ENCODE measurements at regions not wholly inside any gene's neighbourhood (a gene's known extent, or its start where the extent isn't known, plus 50 kb on each side); places are given as distances from the start of the nearest gene placed in this dataset.

DNA sequence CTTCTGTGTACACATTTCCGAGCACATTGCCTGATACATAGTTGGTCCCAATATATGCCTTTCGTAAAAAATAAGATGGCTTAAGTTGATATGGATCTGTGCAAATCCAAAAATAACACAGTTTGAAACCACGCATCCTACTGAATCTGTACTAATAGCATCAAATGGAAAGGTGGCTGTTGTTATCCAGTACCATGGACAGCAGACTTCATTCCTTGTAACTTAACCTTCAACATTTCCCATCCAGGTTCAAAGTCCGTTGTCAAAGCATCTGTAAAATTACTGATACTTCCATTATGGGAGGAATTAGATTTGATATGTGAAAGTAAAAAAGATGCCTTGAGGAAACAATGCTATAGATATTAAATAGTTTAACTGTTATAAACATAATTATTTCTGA is 65.5 kb upstream of the C3orf49 start:
- H4K20me1 ChIP-seq (replicated peaks; ENCODE audit: insufficient read depth): no peaks in the 10 kb centered on the region
- H3K27ac Mint-ChIP-seq: no peak overlapping the region
- H3K4me1 Mint-ChIP-seq: peaks cover 11% of the 10 kb centered on the region
- peaks cover 2% of the 10 kb centered on the region; the same call in 1 of the 2 replicates for H3K9me2 ChIP-seq (ENCODE audit: insufficient read depth)
- no peaks in the 10 kb centered on the region for H3K27me3 Mint-ChIP-seq (ENCODE audit: insufficient read depth, low read depth, poor library complexity)
- H3K4me2 ChIP-seq: no peak overlapping the region
- no peak overlapping the region for H3K27ac ChIP-seq (ENCODE audit: low read depth)
- H3K4me3 ChIP-seq: no peak overlapping the region
- H3K4me3 Mint-ChIP-seq: no peak overlapping the region
- TF ChIP-seq, protein P1, sequence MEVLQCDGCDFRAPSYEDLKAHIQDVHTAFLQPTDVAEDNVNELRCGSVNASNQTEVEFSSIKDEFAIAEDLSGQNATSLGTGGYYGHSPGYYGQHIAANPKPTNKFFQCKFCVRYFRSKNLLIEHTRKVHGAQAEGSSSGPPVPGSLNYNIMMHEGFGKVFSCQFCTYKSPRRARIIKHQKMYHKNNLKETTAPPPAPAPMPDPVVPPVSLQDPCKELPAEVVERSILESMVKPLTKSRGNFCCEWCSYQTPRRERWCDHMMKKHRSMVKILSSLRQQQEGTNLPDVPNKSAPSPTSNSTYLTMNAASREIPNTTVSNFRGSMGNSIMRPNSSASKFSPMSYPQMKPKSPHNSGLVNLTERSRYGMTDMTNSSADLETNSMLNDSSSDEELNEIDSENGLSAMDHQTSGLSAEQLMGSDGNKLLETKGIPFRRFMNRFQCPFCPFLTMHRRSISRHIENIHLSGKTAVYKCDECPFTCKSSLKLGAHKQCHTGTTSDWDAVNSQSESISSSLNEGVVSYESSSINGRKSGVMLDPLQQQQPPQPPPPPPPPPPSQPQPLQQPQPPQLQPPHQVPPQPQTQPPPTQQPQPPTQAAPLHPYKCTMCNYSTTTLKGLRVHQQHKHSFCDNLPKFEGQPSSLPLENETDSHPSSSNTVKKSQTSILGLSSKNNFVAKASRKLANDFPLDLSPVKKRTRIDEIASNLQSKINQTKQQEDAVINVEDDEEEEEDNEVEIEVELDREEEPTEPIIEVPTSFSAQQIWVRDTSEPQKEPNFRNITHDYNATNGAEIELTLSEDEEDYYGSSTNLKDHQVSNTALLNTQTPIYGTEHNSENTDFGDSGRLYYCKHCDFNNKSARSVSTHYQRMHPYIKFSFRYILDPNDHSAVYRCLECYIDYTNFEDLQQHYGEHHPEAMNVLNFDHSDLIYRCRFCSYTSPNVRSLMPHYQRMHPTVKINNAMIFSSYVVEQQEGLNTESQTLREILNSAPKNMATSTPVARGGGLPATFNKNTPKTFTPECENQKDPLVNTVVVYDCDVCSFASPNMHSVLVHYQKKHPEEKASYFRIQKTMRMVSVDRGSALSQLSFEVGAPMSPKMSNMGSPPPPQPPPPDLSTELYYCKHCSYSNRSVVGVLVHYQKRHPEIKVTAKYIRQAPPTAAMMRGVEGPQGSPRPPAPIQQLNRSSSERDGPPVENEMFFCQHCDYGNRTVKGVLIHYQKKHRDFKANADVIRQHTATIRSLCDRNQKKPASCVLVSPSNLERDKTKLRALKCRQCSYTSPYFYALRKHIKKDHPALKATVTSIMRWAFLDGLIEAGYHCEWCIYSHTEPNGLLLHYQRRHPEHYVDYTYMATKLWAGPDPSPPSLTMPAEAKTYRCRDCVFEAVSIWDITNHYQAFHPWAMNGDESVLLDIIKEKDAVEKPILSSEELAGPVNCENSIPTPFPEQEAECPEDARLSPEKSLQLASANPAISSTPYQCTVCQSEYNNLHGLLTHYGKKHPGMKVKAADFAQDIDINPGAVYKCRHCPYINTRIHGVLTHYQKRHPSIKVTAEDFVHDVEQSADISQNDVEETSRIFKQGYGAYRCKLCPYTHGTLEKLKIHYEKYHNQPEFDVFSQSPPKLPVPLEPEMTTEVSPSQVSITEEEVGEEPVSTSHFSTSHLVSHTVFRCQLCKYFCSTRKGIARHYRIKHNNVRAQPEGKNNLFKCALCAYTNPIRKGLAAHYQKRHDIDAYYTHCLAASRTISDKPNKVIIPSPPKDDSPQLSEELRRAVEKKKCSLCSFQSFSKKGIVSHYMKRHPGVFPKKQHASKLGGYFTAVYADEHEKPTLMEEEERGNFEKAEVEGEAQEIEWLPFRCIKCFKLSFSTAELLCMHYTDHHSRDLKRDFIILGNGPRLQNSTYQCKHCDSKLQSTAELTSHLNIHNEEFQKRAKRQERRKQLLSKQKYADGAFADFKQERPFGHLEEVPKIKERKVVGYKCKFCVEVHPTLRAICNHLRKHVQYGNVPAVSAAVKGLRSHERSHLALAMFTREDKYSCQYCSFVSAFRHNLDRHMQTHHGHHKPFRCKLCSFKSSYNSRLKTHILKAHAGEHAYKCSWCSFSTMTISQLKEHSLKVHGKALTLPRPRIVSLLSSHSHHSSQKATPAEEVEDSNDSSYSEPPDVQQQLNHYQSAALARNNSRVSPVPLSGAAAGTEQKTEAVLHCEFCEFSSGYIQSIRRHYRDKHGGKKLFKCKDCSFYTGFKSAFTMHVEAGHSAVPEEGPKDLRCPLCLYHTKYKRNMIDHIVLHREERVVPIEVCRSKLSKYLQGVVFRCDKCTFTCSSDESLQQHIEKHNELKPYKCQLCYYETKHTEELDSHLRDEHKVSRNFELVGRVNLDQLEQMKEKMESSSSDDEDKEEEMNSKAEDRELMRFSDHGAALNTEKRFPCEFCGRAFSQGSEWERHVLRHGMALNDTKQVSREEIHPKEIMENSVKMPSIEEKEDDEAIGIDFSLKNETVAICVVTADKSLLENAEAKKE (CRISPR knock-in tag; IDR thresholded peaks at IDR 0.05): no peak
- TF ChIP-seq, protein P2, sequence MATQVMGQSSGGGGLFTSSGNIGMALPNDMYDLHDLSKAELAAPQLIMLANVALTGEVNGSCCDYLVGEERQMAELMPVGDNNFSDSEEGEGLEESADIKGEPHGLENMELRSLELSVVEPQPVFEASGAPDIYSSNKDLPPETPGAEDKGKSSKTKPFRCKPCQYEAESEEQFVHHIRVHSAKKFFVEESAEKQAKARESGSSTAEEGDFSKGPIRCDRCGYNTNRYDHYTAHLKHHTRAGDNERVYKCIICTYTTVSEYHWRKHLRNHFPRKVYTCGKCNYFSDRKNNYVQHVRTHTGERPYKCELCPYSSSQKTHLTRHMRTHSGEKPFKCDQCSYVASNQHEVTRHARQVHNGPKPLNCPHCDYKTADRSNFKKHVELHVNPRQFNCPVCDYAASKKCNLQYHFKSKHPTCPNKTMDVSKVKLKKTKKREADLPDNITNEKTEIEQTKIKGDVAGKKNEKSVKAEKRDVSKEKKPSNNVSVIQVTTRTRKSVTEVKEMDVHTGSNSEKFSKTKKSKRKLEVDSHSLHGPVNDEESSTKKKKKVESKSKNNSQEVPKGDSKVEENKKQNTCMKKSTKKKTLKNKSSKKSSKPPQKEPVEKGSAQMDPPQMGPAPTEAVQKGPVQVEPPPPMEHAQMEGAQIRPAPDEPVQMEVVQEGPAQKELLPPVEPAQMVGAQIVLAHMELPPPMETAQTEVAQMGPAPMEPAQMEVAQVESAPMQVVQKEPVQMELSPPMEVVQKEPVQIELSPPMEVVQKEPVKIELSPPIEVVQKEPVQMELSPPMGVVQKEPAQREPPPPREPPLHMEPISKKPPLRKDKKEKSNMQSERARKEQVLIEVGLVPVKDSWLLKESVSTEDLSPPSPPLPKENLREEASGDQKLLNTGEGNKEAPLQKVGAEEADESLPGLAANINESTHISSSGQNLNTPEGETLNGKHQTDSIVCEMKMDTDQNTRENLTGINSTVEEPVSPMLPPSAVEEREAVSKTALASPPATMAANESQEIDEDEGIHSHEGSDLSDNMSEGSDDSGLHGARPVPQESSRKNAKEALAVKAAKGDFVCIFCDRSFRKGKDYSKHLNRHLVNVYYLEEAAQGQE (IDR thresholded peaks at IDR 0.05; ENCODE audit: unreplicated experiment): peak; percentile 94
- H3K9me3 Mint-ChIP-seq: no peaks in the 10 kb centered on the region
- no peaks in the 10 kb centered on the region for H3F3A ChIP-seq (replicated peaks; ENCODE audit: low read depth)
- H3K27me3 ChIP-seq (ENCODE audit: insufficient read depth): no peaks in the 10 kb centered on the region
- H3K4me1 ChIP-seq (ENCODE audit: insufficient read depth): peaks cover 7% of the 10 kb centered on the region
- H2AFZ ChIP-seq: no peak overlapping the region
- ATAC-seq (no peak), DNase-seq (ENCODE audit: low spot score) (peak; percentile 61)
- no peaks in the 10 kb centered on the region for H3K79me2 ChIP-seq (replicated peaks; ENCODE audit: insufficient read depth)
- no peaks in the 10 kb centered on the region for H3K36me3 ChIP-seq (ENCODE audit: insufficient read depth)
- H3K36me3 Mint-ChIP-seq (ENCODE audit: low read depth): no peaks in the 10 kb centered on the region

Data from GM23338 (cell line).